ENCODE measurements at regions not wholly inside any gene's neighbourhood (a gene's known extent, or its start where the extent isn't known, plus 50 kb on each side); places are given as distances from the start of the nearest gene placed in this dataset.

GRCh38 chr21:28550057-28550825 is 442.4 kb downstream of the LTN1 start:
- DNase-seq (ENCODE audit: low read depth in 4 of 4, low spot score in 3 of 4) = no peak

- DNase-seq (ENCODE audit: low read depth in 4 of 4, low spot score in 3 of 4) = no peak
Observed at GRCh38 chr21:28548291-28548690, 444.4 kb downstream of the LTN1 start.

DNA sequence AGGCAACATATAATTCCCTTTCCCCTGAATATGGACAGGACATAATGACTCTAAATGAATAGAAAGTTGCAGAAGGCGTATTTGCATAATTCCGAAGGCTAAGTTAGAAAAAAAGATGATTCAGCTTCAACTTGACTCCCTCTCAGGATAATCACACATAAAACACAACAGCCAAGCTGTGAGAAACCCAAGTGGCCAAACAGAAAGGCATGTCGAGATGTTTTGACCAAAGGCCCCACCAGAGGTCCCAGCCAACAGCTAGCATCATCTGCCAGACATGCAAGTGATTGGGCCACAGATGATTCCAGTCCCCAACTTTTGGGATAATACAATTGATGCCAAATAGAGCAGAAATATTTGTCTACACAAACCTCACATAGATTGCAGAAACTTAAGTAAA is 444.9 kb downstream of the LTN1 start:
- no peak for DNase-seq (ENCODE audit: low read depth in 4 of 4, low spot score in 3 of 4)

GRCh38 chr21:28543975-28544374 is 448.7 kb downstream of the LTN1 start:
- DNase-seq (ENCODE audit: low read depth in 4 of 4, low spot score in 3 of 4) = no peak

- DNase-seq (ENCODE audit: low read depth in 4 of 4, low spot score in 3 of 4) = no peak
Observed at GRCh38 chr21:28541371-28542112, 451.1 kb downstream of the LTN1 start.

- DNase-seq (ENCODE audit: low read depth in 4 of 4, low spot score in 3 of 4) = no peak
Observed at GRCh38 chr21:28540514-28540913, 452.2 kb downstream of the LTN1 start.

DNA sequence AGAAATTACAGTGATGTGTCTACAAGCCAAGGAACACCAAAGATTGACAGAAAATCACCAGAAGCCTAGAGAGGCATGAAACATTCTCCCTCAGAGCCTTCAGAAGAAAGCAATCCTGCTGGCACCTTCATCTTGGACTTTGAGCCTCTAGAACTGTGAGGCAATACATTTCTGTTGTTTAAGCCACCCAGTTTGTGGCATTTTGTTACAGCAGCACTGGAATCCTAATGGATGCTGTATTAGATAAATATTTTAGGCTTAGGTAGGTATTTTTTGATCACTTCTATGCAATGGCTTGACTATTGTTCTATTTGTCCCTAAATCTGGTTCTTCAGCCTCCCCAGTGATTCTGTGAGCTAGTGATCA is 453.1 kb downstream of the LTN1 start:
- DNase-seq (ENCODE audit: low read depth in 4 of 4, low spot score in 3 of 4) = no peak

- DNase-seq (ENCODE audit: low read depth in 4 of 4, low spot score in 3 of 4) = no peak
Observed at GRCh38 chr21:28538987-28539622, 453.6 kb downstream of the LTN1 start.

DNA sequence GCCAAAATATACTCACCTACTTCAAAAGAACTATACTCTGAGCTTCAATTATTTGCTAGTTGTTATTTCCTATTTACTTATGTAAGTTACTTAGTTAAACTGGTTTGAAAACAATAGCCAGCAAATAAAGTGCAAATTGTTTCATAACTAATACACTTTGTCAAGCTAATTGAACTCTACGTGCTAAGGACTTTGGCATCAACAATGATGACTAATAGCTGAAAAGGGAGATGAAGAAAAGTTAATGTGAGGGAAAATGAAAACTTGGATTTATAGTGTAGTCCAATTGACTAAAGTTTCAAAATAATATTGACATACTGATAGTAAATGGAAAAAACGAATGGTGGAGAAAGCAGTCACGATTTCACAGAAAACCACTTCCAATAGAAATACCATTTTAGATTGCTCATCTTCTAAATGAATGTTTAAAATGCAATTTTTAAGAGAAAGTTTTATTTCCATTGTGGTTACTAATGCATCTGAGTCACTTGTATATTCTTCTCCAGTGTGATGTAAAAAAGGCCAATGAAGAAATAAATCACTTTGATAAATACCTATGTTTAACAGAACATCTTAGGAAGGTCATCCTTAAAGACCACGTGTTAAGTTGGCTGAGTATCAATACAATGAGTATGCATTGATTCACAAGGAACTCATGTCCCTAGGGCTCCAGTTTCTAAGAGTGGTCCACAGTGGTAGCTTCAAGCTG is 455.2 kb downstream of the LTN1 start:
- DNase-seq (ENCODE audit: low read depth in 4 of 4, low spot score in 3 of 4) = no peak

DNA sequence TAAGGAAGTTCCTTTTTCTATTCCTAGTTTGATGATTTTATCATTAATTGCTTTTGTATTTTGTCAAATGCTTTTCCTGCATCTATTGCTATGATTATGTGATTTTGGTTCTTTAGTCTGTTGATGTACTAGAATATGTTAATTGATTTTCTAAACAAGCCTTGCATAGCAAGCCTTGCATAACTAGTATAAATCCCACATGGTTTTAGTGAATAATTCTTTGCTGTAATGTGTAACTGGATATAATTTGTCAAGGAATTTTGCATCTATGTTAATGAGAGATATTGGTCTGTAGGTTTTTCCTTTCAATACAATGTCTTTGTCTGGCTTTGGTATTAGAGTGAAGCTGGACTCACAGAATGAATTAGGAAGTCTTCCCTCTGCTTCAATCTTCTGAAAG is 460.2 kb downstream of the LTN1 start:
- no peak for DNase-seq (ENCODE audit: low read depth in 4 of 4, low spot score in 3 of 4)

DNA sequence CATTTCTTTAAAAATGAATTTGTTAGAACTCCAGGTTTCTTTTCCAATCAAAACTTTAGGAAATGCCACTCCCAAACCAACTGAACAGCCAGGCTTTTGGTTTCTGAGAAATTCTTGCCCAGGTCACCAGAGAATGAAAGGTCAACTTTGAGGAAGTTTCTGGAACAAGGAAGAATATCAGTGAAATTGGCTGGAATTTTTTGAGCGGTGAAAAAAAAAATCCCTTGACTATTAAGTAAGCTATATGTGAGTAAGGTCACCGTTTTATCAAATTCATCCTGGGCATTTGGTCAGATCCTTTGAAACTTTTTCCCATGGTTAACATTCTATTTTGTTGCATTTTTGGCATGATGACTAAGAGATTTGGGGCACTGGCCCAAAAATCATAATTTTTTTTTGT is 469.3 kb downstream of the LTN1 start:
- no peak for DNase-seq (ENCODE audit: low read depth in 4 of 4, low spot score in 3 of 4)

DNA sequence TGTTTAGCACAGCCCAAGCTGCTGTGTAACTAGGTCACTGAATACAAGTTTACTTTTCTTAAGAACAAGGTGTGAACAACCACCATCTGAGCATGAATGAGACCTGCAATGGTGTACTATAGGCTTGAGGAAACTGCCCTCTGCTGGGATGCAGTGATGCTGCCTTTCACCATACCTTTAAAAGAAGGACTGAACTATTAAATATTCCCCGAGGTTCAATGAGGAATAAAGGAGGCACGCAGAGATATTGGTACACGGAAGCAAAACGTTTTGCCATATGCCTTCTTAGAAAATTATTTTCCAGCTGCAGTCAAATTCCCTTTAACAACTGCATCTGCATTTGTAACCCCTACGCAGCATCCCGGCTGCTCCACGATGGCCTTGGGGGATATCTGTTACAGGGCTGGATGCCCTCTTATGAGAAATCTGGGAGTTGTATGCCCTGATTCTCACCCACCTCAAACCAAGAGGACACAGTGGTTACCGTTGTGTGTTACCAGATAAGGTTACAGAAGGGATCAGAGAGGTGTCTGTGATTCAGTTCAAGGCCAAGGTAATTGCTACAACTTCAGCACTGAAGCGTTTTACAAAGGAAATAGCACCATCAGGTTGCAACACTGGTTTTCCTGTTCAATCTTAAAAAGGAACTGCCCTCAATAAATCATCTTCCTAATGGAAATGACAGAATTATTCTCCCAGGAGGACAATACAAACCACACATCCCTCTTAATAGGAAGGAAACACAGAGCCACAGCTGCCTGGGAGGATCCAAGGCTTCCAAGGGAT is 470.5 kb downstream of the LTN1 start:
- DNase-seq (ENCODE audit: low read depth in 4 of 4, low spot score in 3 of 4) = no peak

- DNase-seq (ENCODE audit: low read depth in 4 of 4, low spot score in 3 of 4) = no peak
Observed at GRCh38 chr21:28518630-28519029, 474.0 kb downstream of the LTN1 start.

DNA sequence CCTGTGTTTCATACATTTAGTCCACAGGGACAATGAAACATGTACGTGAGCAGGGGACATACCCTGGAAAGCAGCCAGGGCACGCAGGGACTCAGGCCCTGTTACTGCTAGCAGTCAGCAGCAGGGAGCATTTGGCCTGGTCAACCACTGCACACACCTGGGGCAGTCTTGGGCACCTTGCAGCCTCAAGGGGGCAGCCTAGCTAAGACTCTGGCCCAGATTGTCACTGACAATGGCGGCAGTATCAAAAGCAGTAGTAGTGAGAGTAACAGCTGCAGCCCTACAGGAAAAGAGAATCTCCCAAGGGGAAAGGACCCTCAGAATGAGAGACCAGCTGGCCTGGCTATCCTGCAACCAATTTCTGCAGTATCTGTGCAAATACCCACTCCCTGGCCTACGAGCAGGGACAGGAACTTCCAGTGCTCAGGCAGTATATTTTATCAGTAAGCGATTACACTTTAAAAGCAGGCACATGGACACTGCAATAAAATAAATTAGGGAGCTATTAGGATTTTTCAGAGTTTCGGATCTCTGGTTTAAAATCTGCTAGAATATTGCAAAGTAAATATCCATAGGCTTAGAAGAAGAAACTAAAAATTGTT is 475.6 kb downstream of the LTN1 start:
- DNase-seq (ENCODE audit: low read depth in 4 of 4, low spot score in 3 of 4) = peak in 2 of 4 donors; percentile 35 to 44

DNA sequence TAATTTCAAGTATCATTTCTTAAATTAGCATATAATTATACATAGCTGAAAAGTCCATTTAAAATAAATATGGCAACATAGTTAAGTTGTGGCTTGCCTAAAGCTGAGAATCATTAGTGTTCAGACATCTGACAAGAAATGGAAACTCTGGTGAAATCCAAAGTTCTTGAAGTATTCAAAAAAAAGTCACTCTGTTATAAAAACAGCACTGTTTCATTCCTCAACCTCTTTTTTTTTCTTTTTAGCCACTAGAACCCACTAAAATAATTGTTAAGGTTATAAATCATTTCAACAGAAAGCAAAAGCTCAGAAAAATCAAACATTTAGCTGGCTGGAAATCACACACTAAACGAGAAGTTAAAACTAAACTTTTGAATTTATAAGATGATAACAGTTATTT is 476.7 kb downstream of the LTN1 start:
- no peak for DNase-seq (ENCODE audit: low read depth in 4 of 4, low spot score in 3 of 4)

DNA sequence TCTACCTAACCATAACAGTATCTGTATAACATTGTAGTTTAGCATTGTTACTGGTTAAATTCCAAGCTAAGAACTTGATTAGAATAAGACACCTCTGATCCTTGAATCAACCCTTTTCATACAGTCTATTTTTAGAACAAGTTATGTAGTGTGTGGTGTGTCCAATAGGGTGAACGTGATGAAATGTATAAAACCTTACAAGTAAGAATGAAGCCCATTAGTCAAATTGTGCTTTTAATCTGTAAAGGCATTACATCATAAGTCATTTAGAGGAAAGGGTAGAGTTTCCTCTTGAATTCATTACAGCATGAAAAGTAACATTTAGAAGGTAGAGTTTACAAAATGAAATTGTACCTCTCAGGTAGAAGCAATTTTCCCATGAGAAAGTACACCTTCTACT is 479.2 kb downstream of the LTN1 start:
- no peak for DNase-seq (ENCODE audit: low read depth in 4 of 4, low spot score in 3 of 4)

DNA sequence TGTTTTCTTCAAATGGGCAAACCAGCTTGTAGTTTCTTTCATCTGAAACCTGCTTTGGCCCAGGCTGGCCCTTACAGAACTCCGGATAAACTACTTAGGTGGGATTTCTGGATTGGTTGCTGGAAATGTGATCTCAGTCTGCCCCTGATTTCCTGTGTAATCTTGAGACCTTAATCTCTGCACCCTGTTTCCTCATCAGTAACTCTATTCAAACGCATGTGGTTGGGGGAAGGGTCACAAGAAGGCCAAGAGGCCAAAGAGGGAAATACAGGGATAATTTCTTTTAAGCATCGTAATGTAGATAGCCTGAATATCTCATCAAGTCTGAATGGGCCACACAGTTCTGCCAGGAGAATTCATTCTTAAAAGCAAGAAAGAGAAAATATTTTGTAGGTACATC is 483.6 kb downstream of the LTN1 start:
- DNase-seq (ENCODE audit: low read depth in 4 of 4, low spot score in 3 of 4) = no peak

DNA sequence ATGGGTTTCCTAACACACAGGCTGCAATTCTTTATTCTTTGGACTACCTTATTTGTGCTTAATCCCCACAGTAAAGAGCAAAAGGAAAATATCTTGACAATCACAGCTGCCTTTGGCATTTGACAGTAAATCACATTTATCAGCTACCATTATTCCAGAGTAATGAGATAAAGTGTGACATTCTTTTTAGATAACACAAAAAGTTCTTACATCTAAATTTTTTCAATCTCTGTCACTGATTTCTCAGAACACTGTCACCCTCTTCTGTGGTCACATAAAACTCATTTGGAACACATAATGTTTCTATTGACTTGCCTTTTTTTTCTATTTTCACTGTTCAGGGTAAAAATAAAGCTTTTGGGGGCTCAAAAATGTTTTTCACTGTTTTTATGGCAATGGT is 484.6 kb downstream of the LTN1 start:
- no peak for DNase-seq (ENCODE audit: low read depth in 4 of 4, low spot score in 3 of 4)

GRCh38 chr21:28496517-28496916 is 496.2 kb downstream of the LTN1 start:
- DNase-seq (ENCODE audit: low read depth in 4 of 4, low spot score in 3 of 4) = no peak

GRCh38 chr21:28492127-28492526 is 500.6 kb downstream of the LTN1 start:
- DNase-seq (ENCODE audit: low read depth in 4 of 4, low spot score in 3 of 4) = no peak
